ENCODE measurements at regions not wholly inside any gene's neighbourhood (a gene's known extent, or its start where the extent isn't known, plus 50 kb on each side); places are given as distances from the start of the nearest gene placed in this dataset.

DNA sequence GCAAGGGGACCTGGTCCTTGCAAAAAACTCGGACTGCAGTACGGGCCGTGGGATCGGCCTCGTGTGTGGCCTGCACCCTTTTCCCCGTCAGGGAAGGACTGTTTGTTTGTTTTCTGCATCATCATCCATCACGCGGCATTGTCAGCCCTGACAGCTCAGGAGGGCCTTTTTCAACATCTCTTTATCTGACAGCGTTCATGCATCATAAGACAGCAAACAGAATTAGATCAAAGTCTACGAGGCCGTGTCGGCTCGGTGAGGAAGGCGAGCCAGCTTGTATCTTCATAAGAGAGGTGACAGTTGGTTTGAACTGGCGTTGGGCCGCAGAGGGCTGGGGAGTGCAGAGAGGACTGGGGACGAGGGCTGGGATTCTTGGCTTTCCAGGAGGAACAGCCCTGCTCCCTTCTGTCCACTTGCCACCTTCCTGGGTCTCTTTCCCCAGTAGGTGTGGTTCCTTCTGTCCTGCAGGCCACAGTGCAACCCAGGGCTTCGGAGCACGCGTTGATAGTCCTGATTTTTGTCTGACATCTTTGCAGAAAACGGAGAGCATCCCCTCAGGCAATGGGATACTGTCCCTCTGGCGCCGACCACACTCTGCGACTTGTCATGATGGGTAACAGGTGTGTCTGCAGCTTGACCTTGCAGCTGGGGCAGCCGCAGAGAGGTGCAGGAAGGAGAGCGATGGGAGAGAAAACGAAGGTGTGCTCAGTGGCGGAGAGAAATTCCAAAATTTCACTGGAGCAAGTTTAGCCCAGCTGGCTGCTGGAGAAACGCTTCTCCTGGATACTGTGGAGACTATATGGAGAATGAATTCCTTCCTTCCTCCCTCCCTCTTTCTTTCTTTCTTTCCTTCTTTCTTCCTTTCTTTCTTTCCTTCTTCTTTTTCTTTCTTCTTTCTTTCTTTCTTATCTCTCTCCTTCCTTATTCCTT lies 104.0 kb upstream of the SHOX start:
- H3K4me3 ChIP-seq (ENCODE audit: low read length), result no peak overlapping the region
- DNase-seq (ENCODE audit: low read depth), result no peak
- TF ChIP-seq, protein P1, sequence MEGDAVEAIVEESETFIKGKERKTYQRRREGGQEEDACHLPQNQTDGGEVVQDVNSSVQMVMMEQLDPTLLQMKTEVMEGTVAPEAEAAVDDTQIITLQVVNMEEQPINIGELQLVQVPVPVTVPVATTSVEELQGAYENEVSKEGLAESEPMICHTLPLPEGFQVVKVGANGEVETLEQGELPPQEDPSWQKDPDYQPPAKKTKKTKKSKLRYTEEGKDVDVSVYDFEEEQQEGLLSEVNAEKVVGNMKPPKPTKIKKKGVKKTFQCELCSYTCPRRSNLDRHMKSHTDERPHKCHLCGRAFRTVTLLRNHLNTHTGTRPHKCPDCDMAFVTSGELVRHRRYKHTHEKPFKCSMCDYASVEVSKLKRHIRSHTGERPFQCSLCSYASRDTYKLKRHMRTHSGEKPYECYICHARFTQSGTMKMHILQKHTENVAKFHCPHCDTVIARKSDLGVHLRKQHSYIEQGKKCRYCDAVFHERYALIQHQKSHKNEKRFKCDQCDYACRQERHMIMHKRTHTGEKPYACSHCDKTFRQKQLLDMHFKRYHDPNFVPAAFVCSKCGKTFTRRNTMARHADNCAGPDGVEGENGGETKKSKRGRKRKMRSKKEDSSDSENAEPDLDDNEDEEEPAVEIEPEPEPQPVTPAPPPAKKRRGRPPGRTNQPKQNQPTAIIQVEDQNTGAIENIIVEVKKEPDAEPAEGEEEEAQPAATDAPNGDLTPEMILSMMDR (conservative IDR thresholded peaks at IDR 0.05; ENCODE audit: low read length), result no peak

DNA sequence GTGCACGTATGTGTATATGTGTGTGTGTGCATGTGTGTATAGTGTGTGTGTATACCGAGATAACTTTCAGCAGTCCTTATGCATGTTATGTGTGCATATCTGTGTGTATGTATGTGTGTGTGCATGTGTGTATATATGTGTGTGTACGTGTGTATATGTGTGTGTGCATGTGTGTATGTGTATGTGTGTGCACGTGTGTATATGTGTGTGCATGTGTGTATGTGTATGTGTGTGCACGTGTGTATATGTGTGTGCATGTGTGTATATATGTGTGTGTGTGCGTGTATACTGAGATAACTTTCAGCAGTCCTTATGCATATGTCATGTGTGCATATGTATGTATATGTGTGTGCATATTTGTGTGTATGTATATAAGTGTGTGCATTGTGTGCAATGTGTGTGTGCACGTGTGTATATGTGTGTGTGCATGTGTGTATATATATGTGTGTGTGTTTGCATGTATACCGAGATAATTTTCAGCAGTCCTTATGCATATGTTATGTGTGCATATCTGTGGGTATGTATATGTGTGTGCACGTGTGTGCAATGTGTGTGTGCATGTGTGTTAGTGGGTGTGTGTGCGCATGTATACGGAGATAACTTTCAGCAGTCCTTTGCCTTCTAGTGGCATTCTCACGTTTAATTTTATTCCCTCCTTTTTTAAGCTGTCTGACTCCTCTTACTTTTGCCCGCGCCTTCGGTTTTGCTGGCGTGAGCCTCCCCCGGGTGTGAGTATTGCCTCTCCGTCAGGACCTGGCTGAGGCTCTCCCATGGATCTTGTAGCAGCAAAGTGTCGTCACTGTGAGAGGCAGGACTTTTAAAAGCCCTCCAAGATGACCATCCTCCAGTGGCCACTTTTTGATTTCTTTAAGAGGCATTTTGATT lies 99.6 kb upstream of the SHOX start:
- no peak for DNase-seq (ENCODE audit: low read depth)
- no peak overlapping the region for H3K4me3 ChIP-seq (ENCODE audit: low read length)
- TF ChIP-seq, protein P1 (conservative IDR thresholded peaks at IDR 0.05; ENCODE audit: low read length), result no peak

DNA sequence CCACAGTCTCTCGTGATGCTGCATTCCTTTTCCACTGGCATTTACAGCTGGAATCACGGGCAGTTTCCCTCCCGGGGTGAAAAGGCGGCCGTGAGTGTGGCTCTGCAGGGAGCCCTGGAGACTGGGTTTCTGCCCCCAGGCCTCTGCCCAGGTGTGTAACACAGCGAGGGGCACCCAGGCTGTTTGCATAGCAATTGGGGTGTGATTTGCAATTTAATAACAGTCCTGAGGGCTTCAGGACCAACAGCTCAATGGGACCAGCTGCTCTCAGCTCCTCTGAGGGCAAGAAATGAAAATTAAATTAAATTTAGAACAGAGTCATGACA lies 99.0 kb upstream of the SHOX start:
- TF ChIP-seq, protein P1 (conservative IDR thresholded peaks at IDR 0.05; ENCODE audit: low read length), result no peak
- DNase-seq (ENCODE audit: low read depth), result no peak

DNA sequence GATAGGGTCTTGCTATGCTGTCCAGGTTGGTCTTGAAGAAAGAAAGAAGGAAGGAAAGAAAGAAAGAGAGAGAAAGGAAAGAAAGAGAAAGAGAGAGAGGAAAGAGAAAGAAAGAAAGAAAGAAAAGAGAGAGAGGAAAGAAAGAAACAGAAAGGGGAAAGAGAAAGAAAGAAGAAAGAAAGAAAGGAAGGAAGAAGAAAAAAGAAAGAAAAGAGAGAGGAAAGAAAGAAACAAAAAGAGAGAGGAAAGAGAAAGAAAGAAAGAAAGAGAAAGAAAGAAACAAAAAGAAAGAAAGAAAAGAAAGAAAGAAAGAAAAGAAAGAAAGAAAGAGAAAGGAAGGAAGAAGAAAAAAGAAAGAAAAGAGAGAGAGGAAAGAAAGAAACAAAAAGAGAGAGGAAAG lies 95.8 kb upstream of the SHOX start:
- no peak overlapping the region for H3K4me3 ChIP-seq (ENCODE audit: low read length)
- TF ChIP-seq, protein P1 (conservative IDR thresholded peaks at IDR 0.05; ENCODE audit: low read length), result no peak
- DNase-seq (ENCODE audit: low read depth), result no peak

More for the DNA sequence above, 99.0 kb upstream of the SHOX start:
- H3K4me3 ChIP-seq (ENCODE audit: low read length), result no peak overlapping the region

DNA sequence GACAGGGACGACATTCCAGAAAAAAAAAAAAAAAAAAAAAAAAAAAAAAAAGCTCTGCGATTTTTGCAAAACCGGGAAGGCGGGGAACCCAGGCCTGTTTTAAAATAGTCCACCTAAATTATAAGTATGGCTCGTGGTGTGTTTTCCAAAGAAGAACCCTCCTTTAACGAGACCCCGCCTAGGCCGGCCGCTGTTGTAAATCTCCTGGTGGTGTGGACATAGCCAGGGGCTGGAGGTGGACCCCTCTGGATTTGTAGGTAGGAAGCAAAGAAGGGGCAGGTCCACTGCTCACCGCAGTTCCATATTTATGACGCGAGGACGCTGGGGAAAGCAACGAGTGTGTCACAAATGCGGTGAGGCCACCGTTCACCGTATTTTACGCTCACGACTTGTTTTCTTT lies 94.0 kb upstream of the SHOX start:
- no peak overlapping the region for H3K4me3 ChIP-seq (ENCODE audit: low read length)
- TF ChIP-seq, protein P1 (conservative IDR thresholded peaks at IDR 0.05; ENCODE audit: low read length), result no peak
- DNase-seq (ENCODE audit: low read depth), result no peak

DNA sequence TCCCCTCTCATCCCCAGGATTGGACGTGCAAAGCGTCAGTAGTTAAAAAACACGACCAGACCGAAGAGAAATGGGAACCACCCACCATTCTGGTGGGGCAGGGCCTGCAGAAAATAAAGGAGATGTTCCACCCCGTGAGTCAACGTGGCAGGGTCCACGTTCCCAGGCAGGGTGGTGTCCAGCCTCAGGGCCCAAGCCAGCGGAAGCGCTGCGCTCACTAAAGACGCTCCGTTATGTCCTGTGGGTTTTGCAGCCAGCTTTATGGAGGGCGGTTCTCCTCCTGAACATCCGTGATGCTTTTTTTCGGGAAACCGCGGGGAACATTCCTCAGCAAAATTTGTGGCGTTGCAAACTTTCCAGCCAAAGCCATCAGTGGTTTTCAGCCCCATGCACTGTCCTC lies 93.4 kb upstream of the SHOX start:
- H3K4me3 ChIP-seq (ENCODE audit: low read length), result no peak overlapping the region
- DNase-seq (ENCODE audit: low read depth), result no peak
- TF ChIP-seq, protein P1 (conservative IDR thresholded peaks at IDR 0.05; ENCODE audit: low read length), result no peak

Data from AG10803 (cell line).